HG02623 (cell line): ENCODE measurements at regions not wholly inside any gene's neighbourhood (a gene's known extent, or its start where the extent isn't known, plus 50 kb on each side); places are given as distances from the start of the nearest gene placed in this dataset.

Experiments used
- ATAC-seq: cut with Tn5 transposase; IDR thresholded peaks from one replicate; pipeline ENCODE4 v1.9.1; 2021; ENCODE audit warnings: moderate library complexity; ENCODE audit not compliant: unreplicated experiment

DNA sequence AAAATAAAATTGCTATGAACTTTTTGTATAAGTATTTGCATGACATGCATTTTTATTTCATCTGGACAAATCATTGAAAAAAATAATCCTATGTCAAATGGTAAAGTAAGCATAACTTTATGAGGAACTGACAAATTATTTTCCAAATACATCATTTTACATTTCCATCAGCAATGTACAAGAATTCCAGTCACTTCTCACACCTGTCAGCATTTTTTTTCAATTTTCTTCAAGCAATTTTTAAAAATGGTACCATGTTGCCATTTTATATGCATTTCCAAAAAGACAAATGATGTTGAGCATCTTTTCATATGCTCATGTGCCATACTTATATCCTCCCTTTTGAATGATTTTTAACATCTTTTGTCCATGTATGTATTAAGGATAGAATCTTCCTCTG is 961.7 kb upstream of the PIK3C3 start:
- no peak for ATAC-seq

DNA sequence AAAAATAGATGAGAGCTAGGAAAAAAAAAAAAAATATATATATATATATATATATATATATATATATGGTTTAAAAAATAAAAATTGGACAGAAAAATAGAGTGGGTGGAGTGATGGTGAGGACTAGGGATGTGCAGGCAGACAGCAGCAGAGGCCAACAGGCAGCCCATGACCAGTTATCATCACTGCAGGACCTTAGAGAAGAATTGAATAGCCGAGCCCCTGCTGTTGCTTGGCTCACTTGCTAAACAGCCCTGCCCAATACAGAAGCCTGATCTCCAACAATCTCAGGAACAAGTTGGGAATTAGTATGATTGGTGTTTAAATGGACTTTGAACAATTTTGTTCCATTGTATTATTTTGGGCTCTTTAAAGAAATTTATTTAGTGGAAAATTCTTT is 967.5 kb upstream of the PIK3C3 start:
- ATAC-seq, result no peak

DNA sequence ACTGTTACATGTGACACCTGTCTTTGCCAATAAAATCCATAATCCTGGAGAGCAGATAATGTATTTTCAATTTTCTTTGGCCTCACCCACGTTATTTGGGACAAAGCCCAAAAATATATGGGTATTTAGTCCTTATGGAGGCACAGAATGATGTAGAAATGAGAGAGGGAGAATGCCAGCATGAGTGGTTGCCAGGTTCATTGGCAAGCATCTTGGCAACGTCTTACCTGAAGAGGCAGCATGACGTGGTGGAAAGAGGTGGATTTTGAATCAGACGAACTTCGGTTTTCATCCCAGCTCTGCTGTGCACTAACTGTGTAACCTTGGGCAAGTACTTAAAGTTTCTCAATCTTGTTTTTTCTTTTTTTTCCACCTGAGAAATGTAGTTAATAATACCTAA is 969.6 kb upstream of the PIK3C3 start:
- no peak for ATAC-seq

DNA sequence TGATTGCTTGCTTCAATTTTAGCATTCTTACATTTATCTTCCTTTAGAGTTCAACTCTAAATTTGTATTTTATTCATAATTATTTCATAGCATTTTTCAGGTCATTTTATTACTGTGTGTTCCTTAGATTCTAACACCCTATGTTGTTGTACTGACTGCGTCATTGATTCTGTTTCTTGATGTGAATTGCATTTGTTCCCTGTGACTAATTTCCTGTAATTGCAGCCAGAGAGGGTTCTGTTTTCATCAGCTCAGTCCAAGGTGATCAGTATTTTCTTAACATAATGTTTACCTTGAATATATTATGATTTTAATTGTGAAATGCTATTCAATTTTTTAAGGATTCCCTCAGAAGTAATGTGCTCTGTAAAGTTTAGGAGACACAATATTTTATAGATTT is 970.2 kb upstream of the PIK3C3 start:
- no peak for ATAC-seq

DNA sequence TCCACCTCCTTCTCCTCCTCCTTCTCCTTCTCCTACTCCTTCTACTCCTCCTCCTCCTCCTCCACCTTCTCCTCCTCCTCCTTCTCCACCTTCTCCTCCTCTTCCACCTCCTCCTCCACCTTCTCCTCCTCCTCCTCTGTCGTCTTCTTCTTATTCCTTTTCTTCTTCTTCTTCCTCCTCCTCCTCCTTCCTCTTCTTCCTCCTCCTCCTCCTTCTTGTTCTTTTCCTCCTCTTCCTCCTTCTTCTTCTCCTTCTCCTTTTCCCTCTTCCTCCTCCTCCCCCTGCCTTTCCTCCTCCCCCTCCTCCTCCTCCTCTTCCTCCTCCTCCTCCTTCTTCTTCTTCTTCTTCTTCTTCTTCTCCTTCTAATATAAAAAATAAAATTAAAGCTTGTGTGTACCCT is 971.2 kb upstream of the PIK3C3 start:
- no peak for ATAC-seq

DNA sequence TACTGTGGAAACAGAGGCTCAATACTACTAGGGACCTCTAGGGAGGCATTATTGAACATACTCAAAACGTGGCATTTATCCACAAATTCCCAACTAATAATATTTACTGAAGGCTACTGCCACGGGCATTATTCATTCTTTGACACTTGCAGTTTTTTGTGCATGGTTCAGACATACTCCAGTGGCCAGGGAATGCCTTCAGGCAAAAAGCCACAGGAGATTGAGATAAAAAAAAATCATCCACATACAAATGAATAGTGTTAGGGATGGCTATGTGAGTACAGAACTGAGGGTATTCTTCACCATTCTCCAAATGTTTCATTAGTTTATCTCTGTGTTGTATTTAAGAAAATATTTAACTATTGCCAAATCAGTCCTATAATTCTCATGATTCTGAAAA is 974.9 kb upstream of the PIK3C3 start:
- no peak for ATAC-seq

DNA sequence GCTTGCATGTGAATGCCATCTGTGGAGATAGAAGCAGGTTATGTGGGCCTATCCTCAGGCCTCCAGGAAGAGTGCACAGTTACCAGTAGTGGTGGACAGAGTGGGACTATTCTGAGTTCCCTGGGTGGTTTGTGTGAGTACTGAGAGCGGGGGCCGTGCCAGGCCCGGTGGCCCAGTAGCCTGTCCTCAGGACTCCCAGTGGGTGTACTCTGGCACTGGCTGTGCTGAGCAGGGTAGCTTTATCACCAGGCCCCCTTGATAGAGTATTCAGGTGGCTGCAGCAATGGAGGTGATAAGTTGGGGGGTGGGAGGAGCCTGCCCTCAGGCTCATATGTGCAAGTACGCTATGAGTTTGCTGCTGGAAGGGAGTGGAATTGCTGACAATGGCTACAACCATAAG is 979.0 kb upstream of the PIK3C3 start:
- ATAC-seq, result no peak

DNA sequence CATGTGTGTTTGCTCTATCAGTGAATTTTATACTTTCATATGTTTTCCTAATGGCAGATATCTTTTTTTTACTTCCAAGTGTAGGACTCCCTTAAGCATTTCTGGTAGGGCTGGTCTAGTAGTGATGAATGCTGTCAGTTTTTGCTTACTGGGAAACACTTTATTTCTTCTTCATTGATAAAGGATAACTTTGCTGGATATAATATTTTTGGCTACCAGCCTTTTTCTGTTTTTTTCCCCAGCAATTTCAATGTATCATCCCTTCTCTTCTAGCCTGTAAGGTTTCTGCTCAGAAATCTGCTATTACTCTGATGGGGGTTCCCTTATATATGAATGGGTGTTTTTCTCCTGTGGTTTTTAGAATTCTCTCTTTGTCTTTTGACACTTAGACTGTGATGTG is 980.6 kb upstream of the PIK3C3 start:
- no peak for ATAC-seq

DNA sequence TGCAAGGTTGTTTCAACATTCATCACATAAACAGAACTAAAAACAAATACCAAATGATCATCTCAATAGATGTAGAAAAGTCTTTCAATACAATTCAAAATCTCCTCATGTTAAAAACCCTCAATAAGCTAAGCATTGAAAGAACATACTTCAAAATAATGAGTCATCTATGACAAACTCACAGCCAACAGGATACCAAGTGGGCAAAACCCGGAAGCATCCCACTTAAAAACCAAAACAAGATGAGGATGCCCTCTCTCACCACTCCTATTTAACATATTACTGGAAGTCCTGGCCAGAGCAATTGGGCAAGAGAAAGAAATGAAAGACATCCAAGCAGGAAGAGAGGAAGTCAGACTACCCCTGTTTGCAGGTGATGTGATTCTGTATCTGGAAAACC is 992.2 kb upstream of the PIK3C3 start:
- ATAC-seq, result no peak

DNA sequence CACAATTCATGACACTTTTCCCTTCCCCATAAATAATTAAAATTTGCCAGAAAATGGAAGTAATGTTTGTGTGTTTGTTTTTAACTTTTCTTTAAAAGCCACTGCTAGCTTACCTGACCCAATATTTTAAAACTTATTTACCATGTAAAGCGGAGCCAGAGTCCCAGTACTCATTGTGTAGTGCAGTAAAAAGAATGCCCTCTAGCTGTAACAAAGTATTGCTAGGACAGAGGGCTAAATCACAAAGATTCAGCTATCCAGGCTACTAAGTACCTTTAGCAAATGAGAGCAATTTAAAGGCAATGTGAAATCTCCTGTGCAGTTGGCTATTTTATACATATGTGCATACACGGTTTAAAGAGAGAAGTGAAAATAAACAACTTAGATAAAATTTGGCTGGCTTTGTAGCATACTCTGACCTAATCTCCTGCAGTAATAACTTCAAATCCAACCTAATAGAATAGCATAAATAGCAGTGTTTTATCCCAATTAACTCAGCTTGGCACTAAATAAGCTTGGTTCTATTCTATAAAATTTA is 997.4 kb upstream of the PIK3C3 start:
- ATAC-seq, result no peak

DNA sequence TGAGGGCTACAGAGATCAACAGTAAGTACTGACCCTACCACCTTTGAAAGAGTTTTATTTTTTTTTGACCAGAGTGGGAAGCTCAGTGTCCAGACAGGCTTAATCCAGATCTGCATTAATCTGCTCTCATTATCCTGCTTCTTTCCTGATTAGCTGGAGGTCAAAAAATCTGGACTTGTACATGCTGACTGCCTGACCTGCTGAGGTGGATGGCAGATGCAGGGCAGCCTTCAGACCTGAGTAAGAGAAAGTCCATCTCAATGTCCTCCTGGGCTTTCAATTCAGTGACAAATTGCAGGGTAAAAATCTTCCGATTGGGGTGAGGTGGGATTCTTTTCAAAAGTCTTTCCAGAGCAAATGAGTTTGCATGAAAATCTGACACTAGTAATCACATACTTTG is 998.8 kb upstream of the PIK3C3 start:
- ATAC-seq, result no peak

DNA sequence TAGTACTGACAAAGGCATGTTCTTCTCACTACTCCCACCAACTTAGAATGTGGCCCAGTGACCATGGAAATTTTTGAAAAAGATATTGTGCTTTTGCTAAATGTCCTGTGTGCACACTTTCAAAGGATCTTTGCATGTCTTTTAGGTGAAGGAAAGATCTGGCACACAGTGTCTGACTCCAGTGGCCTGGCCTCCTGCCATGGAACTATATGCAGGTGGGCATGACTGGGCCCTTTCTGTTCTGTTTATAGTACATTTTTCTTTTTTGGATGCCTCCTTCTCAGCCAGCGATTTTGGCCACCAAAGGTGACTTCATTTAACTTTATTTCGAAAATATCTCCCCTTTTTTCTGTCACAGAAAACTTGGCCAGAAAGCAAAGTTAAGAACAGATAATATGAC is 999.7 kb upstream of the PIK3C3 start:
- no peak for ATAC-seq

DNA sequence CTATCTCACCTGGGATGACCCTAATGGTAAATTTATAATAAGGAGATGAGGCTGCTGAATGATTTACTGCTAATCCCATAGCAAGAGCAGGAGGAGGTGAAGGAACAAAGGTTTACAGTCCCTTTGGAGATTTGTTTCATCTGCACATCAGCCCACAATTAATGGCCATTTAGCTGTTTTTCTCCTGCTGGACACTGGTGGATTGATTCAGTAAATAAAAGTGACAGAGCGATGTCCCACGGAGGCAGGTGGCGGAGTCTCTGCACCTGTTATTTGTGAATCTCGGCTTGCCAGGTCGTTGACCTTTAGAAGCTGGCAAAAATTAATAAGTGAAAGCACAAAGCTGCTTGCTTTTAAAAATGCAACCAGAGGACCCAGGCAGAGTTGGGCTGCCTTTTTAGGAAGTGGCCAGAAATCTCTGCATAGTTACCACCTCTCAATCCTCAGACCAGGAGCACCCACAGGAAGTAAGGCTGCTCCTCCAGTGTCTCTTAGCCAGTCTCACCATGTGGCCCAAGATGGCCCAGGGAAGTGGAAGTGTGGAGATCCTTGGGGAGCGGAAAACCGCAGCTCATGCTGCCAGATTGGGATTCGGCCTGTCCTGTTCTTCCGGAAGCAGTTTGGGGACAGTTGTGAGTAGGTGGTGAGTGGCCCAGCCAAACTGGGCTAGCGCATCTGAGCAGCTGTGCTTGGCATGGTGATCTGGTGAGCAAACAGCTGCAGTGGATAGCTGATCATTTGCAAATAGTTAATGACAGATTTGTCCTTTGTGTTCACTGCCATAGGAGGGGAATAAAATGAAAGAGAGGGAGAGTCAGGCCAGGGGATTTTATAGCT is 1005.7 kb upstream of the PIK3C3 start:
- no peak for ATAC-seq

DNA sequence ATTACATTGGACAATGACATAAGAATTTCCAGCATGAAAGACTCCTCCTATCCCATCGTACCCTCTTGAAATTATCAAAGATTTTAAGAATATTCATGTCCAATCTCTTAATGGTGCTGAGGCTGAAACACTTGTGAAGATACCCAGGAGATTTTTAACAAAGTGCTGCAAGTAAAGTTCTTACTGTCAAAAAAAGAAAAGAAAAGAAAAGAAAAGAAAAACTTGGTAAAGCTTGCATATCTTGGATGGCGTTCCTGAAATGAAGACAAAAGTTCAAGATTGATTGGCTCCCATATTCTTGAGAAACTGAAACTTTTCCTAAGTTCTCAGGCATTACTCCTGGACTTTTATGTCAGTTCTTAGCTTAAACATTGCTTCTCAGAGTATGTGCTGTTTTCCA is 1010.5 kb upstream of the PIK3C3 start:
- no peak for ATAC-seq

DNA sequence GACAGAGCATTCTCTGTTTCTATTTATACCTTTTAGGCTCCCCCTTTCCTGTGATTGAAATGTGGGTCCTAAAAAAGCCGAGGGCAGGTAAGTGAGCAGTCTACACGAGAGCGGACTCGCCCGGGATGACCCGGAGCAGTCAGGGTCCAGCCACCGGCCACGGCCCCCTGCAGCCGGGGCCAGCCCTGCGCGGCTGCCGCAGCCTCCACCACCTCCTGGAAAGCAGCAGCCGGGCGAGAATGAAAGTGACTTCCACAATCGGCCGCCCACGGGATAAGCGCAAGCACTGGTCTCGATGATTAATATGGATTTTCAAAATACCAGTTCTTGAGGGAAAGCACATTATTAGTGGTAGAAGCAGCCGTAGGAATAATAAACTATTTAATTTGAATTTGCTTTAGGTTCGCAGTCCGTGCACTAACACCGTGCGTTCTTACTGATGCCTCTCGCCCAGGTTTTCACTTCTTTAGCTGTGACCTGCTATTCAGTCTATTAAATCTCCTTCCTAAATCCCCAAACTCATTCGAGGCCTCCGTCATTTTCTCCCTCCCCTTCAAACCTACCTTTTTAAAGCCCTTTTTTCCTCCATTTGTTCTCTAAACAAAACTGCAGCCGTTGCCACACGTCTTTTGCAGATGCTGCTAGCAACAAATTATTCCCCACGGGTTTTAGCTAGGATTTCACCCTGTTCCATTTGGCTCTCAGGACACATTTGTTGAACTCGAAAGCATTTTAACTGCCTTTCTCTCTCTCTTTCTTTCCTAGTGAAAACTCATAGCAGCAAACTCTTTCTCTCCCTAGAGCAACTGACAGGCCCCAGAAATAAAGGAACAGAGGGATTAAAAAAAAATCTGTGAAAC is 1015.1 kb upstream of the PIK3C3 start:
- no peak for ATAC-seq

DNA sequence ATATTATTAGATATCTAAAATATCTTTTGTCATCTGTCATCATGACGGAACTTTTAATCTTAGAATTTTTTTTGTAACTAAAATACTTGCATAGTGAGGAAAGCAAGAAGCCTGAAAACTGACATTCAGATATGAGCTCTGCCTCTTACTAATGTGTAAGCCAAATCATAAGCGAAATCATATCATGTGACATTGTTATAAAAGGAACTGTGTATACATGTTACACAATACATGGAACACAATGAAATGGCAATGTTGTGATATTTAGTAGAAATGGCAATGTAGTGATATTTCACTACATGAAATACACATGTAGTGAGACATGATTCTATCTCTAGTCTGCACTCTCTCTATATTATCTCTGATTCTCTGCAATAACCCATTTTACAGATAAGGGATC is 1016.4 kb upstream of the PIK3C3 start:
- no peak for ATAC-seq

DNA sequence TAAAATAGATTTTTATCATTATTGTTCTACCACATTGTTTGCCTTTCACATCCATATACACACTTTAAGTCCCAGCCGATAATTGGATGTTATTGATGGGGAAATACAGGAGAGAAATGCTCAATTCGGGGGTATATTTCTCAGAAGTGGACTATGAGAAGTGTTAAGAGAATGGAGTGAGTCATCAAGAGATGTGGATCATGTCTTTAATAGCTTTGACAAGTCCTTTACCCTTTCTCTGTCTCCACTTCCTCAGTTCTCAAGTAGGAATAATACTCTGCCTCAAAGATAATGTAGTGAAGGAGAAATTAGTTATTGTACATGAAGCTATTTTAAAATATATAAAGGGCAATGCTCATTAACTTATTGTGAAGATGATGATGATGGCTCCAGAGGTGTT is 1017.6 kb upstream of the PIK3C3 start:
- no peak for ATAC-seq

DNA sequence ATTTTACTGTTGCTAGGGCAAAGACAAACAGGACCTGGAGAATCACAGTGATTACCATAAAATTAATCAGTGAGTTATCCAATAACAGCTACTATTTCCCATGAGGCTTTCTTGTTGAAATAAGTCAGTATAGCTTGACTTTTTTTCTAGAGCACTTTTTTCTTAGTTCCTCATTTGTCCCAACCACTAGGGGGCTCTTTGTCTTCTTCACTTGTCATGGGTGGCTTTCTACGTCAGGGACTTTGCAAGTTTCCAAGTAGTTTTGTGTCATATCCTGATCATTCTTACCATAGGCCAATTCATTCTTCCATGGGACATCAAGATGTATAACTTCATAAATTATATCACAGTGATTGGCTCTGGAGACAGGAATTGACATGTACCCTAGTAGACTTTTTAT is 1019.6 kb upstream of the PIK3C3 start:
- ATAC-seq, result no peak

DNA sequence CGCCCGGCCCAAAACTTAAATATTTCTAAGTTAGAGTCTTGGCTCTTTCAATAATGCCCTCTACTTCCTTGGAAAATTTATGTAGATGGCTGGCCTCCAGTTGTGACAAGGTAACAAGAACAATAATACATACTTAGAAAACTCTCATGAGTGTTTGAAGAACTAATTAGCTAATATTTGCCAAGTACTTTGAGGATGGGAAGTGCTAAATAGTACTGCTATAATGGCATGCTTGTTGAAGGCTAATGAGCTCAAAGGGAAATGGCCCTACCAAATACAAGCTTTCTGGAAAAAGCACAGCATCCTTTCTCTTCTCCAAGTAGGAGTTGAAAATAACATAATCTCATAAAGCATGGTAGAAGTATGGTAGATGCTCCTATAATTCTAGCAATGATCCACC is 1022.2 kb upstream of the PIK3C3 start:
- ATAC-seq, result no peak

DNA sequence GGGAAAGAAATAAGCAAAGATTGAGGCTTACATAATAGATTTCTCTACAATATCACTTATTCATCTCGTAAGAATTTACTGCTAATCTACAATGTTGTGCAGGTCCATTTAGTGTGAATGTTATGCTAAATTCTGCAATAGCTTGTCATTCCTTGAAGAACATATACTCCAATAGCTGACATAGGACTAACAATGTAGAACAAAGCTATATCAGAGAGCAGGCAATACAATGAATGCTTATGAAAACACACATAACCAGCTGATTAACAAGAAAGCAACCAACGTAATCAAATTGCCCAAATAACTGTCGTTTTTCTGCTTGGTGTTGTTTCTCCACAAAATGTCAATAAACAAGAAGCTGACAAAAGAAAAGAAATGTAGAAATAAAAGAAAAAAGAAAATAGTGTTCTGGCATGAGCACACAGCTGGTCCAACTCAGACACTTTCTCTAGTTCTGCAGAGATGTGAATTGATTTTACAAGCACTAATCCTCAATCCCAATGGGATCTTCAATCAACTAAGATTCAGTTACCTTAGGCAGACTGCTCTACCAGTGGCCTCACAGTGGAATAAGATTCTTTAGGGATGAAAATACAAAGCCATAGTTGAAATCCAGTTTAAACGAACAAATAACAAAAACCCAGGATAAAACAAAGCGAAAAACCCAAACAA is 1024.7 kb upstream of the PIK3C3 start:
- ATAC-seq, result no peak

DNA sequence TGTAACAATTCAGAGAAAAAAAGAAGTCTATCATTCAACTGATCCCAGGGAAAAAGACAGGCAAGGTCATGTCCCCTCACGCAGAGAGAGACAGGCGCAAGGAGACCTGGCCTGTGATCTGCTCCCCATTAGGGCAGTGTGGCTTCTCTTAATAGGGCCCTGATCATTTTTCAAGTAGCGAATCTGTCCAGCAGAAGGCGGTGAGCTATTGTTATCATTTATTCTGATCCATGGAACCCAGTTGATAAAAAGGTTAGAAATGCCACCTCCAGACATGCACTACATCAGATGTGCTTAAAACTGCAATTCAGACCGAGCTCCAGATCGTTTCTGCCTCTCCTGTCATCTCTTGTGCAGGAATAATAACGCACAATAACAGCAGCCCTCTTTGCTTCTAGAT is 1025.6 kb upstream of the PIK3C3 start:
- no peak for ATAC-seq

DNA sequence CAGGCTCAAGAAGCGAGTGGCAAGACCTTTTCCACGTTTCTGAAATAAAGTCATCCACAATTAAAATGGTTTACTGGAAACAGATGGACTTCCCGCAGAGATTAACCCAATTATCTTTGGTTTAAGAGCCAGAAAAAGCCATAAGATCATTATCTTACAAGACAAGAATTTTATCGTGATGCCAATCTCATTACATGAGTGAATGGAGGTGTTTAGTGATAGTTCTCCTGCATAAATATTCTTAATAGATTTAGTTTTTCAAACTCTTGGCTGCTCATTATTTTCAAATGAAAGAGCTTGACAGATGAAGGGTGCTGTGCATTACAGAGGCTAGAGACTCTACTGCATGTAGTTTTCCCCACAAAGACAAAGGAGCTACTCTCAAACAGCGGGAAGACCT is 1028.4 kb upstream of the PIK3C3 start:
- no peak for ATAC-seq
